ENCODE measurements at regions not wholly inside any gene's neighbourhood (a gene's known extent, or its start where the extent isn't known, plus 50 kb on each side); places are given as distances from the start of the nearest gene placed in this dataset.

DNA sequence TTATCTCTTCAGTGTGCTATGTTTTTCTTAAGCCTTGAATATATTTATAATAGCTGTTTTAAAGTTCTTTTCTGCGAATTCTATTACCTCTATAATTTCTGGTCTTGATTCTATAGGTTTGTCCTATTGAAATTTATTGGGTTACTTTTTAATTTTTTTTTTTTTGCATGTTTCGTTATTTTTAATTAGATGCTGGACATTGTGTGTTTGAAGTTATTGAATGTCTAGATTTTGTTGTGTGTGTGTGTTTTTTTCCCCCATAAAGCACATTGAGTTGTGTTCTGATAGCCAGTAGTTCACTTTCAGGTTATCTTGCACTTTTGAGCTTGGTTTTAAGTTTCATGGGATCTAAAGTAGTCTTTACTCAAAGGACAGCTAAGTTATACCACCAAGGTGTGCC lies 394.9 kb downstream of the RPS24 start:
- no peak overlapping the region for H3K27ac Mint-ChIP-seq
- peaks cover 6% of the 10 kb centered on the region for H3K27me3 Mint-ChIP-seq

DNA sequence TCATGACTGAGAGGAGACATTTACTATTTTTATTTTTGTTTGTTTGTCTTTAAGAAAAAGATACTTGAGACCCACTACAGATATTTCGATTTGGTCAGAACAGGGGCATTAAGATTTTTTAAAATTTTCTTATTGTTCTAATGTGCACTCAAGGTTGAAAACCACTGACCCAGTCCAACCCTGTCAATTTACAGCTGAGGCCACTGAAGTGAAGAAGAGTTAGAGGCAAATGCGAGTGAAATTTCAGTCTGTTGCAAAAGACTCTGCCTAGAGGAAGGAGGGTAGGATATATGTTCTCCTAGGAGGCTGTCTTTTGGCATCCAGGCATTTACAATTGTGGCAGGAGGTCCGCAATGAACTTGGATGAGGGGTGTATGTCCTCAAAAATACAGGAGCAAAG lies 396.3 kb downstream of the RPS24 start:
- H3K9me3 Mint-ChIP-seq: peaks cover 27% of the 10 kb centered on the region
- H3K27me3 Mint-ChIP-seq: peaks cover 6% of the 10 kb centered on the region
- H3K4me1 Mint-ChIP-seq: no peaks in the 10 kb centered on the region
- no peak overlapping the region for H3K4me3 Mint-ChIP-seq
- H3K36me3 Mint-ChIP-seq: peaks cover 2% of the 10 kb centered on the region
- H3K27ac Mint-ChIP-seq: no peak overlapping the region

More for the DNA sequence above, 394.9 kb downstream of the RPS24 start:
- no peak overlapping the region for H3K4me3 Mint-ChIP-seq
- H3K9me3 Mint-ChIP-seq: peaks cover 27% of the 10 kb centered on the region
- peaks cover 2% of the 10 kb centered on the region for H3K36me3 Mint-ChIP-seq
- H3K4me1 Mint-ChIP-seq: no peaks in the 10 kb centered on the region

DNA sequence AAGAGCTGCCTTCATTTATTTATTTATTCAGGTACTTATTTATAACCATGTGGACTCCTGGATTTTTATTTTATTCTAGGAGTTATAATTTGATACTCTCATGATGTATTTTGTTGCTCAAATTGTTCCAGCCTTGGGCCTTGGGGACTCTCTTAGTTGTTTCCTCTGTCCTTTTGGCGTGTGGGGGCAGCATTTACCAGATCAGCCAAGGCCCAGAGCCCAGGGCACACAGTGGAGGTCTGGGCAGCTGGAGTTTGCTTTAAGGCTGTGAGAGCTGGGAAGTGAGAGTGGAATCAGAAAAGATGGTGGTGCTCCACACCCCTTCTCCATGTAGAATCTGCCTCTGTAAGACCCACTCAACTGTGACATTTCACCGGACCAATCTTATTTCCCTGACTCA lies 398.9 kb downstream of the RPS24 start:
- Mint-ChIP-seq H3K27ac (no peak overlapping the region), H3K4me1 (no peaks in the 10 kb centered on the region), H3K27me3 (peaks cover 6% of the 10 kb centered on the region), H3K9me3 (peaks cover 11% of the 10 kb centered on the region), H3K4me3 (no peak overlapping the region), H3K36me3 (no peaks in the 10 kb centered on the region)

DNA sequence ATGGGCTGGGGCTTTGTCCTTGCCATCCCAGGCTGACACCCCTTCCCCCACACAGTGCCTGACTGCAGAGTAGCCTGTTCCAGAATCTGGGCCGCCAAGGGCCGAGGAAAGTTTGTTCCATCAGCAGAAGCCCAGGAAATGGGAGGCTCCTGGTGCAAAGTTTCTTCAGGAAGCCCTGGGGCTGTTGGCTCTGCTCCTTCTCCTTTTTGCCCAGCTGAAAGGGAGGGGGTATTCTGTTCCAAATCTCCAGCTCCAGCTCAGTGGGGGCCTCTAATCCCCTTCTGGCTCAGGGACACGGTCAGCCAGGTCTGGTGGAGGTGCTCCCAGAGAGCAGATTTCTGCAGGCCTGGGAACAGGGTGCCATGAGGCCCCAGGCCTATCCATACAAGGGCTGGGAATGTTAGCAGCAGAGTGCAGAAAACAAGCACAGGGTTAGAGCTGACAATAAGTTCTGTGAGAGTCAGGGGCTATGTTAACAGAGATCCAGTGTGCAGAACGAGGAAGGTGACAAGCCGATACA lies 399.5 kb downstream of the RPS24 start:
- H3K36me3 Mint-ChIP-seq: no peaks in the 10 kb centered on the region
- H3K27me3 Mint-ChIP-seq: peaks cover 6% of the 10 kb centered on the region
- H3K9me3 Mint-ChIP-seq: peaks cover 11% of the 10 kb centered on the region
- no peak overlapping the region for H3K27ac Mint-ChIP-seq
- H3K4me1 Mint-ChIP-seq: no peaks in the 10 kb centered on the region
- H3K4me3 Mint-ChIP-seq: no peak overlapping the region

DNA sequence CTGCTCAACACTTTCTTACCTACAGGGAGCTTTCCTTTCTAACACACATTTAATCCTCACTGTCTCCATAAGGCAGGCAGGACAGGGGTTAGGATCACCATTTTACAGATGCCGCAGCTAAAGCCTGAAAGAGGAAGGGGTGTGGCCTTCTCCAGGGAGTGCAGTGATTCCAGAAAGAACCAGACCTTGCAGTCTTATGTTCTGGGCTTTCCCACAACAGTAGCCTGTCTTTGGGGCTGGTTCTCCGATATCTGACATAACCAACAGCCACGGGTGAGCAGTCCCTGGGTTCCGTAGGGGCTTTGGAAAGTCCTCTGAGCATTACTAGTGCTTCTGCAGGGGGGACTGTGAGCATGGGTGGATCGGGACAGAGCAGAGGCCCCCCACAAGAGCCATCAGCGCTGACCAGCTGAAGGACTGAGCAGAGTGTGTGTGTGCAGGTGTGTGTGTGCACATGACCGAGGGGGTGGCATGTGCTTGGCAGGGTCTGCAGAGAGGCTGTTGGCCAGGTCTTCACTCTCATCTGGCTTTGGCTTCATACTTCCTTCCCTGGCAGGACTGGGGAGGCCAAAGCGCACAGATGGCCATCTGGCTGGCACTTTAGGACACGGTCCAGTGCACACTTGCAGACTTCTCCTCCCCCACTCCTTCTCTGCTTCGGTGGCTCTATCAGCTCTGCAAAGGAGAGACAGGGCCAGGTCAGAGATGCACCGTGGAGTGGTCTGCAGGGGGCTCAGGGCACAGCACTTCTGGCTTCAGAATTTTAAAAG lies 400.3 kb downstream of the RPS24 start:
- no peak overlapping the region for H3K4me3 Mint-ChIP-seq
- no peaks in the 10 kb centered on the region for H3K36me3 Mint-ChIP-seq
- H3K27ac Mint-ChIP-seq: no peak overlapping the region
- H3K9me3 Mint-ChIP-seq: peaks cover 9% of the 10 kb centered on the region
- no peaks in the 10 kb centered on the region for H3K4me1 Mint-ChIP-seq
- peaks cover 6% of the 10 kb centered on the region for H3K27me3 Mint-ChIP-seq

DNA sequence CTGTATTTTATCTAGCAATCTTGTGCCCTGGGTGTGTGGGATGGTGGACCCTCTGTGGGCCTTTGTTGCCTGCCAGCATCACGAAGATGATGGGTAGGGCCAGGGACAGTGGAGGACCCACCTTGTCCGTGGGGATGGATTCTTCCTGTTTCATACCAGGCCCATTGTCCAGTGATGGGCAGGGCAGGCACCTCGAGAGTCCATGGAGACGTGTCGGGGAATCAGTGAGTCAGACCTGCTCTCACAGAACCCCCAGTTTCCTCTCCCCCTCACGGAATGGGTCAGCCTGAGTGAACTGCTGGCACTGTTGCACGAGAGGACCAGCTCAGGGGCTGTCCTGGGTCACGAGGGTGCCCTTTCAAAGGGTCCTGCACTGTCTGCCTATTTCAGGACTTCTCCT lies 401.2 kb downstream of the RPS24 start:
- Mint-ChIP-seq H3K27me3 (no peaks in the 10 kb centered on the region), H3K9me3 (peaks cover under 1% of the 10 kb centered on the region), H3K36me3 (no peaks in the 10 kb centered on the region), H3K4me3 (no peak overlapping the region), H3K4me1 (no peaks in the 10 kb centered on the region), H3K27ac (no peak overlapping the region)

DNA sequence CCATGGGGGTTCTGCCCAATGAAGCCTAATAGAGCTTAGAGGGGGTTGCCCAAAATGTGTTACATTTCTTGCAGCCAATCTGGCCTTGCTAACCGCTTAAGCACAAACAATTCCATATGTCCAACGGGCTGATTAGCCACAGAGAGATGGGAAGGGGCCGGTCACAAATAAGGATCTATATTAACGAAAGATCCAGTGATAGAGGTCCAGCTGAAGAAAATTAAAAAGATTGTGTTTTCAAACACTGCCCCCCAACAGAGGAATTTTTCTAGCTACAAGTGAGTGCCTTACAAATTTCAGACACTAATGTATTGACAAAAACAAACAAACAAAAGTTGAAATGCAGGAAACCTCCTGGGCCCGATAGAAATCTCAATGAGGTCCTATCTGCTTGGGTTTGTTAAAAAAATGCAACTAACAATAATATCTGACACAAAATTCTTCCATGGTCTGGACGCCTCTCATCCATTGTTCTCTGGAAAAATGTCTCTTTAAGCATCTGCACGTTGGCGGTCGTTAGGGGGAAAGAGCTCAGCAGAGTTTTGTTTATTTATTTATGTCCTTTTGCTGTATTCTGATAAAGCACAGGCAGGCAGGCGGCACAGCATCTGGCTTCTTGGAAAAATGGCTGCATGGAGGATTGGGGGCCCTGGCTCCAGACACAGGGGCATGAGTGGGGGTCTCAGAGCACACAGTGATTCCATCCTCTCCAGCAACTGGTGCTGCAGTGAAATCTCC lies 402.0 kb downstream of the RPS24 start:
- no peaks in the 10 kb centered on the region for H3K9me3 Mint-ChIP-seq
- no peak overlapping the region for H3K4me3 Mint-ChIP-seq
- no peaks in the 10 kb centered on the region for H3K27me3 Mint-ChIP-seq
- no peaks in the 10 kb centered on the region for H3K4me1 Mint-ChIP-seq
- H3K27ac Mint-ChIP-seq: no peak overlapping the region
- H3K36me3 Mint-ChIP-seq: no peaks in the 10 kb centered on the region

DNA sequence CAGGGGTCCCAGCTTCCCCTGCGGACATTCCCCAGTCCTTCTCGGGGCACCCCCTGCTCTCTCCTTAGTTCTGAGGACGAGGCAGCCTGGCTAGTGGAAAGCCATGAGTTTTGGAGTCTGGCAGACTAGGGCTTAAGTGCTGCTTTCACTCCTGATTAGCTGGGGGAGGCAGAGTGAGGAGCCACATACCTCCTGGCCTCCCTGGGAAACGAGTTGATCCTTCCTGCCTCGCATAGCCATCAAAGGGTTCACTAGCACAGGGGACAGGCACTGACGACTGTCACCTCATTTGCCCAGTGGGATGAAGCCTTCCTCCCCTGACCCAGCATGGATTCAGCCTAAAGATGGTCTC lies 402.5 kb downstream of the RPS24 start:
- H3K27ac Mint-ChIP-seq: no peak overlapping the region
- H3K27me3 Mint-ChIP-seq: no peaks in the 10 kb centered on the region
- no peaks in the 10 kb centered on the region for H3K36me3 Mint-ChIP-seq
- H3K4me3 Mint-ChIP-seq: no peak overlapping the region
- no peaks in the 10 kb centered on the region for H3K4me1 Mint-ChIP-seq
- no peaks in the 10 kb centered on the region for H3K9me3 Mint-ChIP-seq

DNA sequence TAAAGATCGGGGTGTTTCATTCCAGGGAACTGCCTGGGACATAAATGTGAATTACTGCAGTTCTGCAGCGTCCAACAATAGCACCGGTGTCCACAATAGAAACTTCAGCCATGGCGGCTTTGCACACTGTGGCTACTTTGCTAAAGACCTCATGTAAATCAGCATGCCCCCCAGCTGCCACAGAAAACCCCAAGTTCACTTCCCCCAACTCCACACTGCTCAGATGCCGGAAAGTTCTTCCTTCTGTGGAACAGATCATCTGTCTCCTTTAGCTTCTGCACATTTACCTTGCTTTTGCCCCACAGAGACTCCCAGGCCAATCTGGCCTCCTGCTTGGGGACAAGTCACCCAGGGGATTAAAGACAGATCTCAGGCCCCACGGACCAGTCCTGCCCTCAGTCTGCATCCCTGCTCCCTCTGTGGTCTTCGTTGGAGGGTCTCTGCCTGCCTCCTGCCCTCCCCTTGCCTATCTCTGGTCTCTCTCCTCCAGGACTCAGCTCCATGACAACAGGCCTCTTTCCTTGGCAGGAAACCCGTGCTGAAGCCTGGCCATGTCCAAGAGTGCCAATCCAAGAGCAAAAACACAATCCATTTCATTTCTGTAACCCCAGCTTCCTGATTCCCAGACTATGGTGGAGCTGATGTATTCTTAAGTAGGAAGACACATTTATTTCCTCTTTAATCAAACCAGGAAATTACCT lies 403.2 kb downstream of the RPS24 start:
- Mint-ChIP-seq H3K36me3 (no peaks in the 10 kb centered on the region), H3K4me1 (no peaks in the 10 kb centered on the region), H3K4me3 (no peak overlapping the region), H3K9me3 (no peaks in the 10 kb centered on the region), H3K27me3 (no peaks in the 10 kb centered on the region), H3K27ac (no peak overlapping the region)

DNA sequence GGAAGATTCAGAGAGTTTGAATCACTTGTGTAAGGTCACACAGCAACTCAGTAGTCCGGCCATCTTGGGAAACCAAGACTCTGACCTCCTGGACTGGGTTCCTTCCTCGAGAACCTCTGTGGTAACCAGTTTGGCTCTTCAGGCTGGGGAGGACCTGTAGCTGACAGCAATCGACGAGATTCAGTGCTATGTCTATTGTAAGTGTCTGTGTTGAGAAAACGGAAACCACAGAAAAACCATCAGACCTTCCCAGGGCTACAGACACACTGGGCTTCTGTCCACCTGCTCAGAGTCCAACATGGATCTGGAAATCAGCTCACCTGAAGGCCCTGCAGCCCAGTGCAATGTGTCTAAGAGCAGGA lies 403.7 kb downstream of the RPS24 start:
- Mint-ChIP-seq H3K27ac (no peak overlapping the region), H3K4me3 (no peak overlapping the region), H3K4me1 (no peaks in the 10 kb centered on the region), H3K27me3 (no peaks in the 10 kb centered on the region), H3K36me3 (no peaks in the 10 kb centered on the region), H3K9me3 (no peaks in the 10 kb centered on the region)

DNA sequence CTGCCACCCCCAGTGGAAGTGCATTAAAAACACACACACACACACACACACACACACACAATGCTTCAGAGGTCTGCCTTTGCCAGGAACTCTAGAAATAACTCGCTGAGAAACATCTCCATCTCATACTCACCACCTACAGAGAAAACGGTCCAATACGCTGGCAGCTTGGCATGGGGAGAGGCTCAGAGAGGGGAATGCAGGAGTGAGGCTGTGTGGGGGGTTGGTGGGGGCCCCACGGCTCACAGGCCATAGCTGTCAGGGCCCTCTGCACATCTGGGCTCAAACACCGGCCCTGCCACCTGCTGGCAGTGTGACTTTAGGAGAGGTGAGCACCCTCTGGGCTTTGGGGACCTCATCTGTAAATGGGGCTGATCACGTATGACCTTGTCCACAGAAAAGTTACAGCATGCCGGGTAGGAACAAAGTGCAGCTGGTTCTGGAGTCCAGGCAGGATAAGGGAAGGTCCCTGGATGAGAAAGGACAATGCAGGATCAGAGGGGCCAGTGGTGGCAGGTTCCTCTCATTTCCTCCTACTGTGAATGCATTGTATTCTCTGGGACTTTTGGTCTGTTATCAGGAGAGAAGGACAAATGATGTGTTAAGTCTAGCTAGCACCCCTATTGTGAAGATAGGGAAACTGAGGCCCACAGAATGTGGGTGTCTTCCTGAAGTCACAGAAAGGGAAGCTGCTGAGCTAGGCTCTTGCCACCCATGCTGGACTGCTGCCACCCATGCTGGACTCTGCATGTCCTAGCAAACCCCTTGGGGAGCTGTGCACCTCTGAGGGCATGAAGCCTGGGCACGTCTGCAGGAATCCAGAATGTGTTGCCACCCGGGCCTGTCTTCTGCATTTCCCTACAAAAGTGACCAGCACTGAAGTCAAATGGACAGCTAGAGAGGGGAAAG lies 404.6 kb downstream of the RPS24 start:
- no peaks in the 10 kb centered on the region for H3K4me1 Mint-ChIP-seq
- H3K27ac Mint-ChIP-seq: no peak overlapping the region
- no peaks in the 10 kb centered on the region for H3K27me3 Mint-ChIP-seq
- H3K36me3 Mint-ChIP-seq: no peaks in the 10 kb centered on the region
- H3K4me3 Mint-ChIP-seq: no peak overlapping the region
- H3K9me3 Mint-ChIP-seq: no peaks in the 10 kb centered on the region

DNA sequence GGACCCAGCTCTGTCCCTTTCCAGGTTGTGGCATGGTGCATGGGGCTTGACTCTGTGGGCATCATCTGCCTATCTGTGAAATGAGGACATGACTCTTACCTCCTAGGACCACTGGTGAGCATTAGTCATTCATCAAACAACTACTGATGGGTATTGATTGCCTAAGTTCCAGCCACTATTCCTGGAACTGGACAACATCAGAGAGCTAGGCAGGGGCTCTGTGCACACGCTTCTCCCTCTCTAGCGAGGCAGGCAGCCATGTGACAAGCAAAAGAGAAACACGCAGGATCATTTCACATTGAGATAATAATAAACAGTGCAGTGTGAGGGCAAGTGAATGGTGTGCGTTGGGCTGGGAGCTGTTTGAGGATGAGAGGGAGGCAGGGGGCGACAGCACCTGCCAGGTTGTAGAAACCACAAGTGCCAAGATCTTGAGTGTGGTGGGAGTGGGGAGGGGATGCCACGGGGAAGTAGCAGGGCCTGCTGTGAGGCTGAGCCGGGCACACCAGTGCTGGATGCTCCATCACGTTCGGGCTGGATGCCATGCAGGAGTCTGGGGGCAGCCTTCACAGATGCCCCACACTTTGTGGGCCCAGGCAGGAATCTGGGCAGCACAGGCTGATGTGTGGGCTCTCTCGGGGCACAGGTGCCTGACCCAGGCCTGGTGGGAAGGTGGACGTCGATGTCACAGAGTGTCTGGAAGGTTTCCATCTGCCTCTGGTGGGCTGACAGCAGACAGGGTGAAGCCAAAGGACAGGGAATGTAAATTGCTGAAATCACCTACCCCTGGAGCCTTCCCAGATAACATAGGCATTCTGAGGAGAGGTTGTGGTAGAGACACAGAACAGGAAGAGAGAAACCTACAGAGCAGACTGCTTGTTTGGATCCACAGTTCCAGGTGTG lies 405.5 kb downstream of the RPS24 start:
- Mint-ChIP-seq H3K27ac (no peak overlapping the region), H3K27me3 (no peaks in the 10 kb centered on the region), H3K4me1 (no peaks in the 10 kb centered on the region), H3K36me3 (no peaks in the 10 kb centered on the region), H3K9me3 (no peaks in the 10 kb centered on the region), H3K4me3 (no peak overlapping the region)

DNA sequence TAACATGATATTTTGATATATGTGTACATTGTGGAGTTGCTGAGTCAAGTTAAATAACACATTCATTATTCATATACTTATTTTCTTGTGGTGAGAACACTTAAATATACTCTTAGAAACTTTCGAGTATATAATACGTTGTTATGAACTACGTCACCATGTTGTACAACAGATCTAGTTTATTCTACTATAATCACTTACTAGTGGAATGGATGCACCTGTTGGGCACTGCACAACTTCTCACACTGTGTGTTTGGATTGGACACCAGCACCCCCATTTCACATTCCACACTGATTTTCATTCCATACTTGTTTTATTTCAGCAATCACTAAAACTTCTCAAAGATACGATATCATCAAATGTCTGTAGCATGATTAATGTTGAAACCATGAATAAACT lies 407.3 kb downstream of the RPS24 start:
- H3K4me3 Mint-ChIP-seq: no peak overlapping the region
- no peaks in the 10 kb centered on the region for H3K36me3 Mint-ChIP-seq
- H3K9me3 Mint-ChIP-seq: no peaks in the 10 kb centered on the region
- no peaks in the 10 kb centered on the region for H3K4me1 Mint-ChIP-seq
- no peak overlapping the region for H3K27ac Mint-ChIP-seq
- H3K27me3 Mint-ChIP-seq: no peaks in the 10 kb centered on the region

DNA sequence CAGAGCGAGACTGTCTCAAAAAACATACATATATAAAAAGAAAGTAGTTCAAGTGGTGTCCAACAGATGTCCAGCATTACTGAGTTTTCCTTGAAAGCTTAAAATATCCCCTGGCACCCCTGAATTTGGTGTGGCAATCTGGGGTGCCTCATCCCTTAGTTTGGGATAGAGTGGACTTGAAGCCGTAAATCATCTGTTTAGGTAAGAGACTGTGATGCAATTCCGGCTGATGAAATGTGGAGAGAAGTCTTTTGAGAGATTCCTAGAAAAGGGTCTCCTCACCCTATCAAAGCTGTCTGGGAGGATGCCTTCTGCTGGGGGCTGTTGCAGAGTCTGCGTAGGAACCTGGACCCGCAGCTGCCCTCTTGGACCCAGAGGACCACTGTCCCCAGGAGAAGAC lies 408.0 kb downstream of the RPS24 start:
- Mint-ChIP-seq H3K36me3 (no peaks in the 10 kb centered on the region), H3K27me3 (no peaks in the 10 kb centered on the region), H3K4me3 (no peak overlapping the region), H3K9me3 (no peaks in the 10 kb centered on the region), H3K27ac (no peak overlapping the region), H3K4me1 (no peaks in the 10 kb centered on the region)

All from activated naive CD4-positive, alpha-beta T cell treated with anti-CD3 and anti-CD28 coated beads, Interleukin-2, amount 50 U/mL, for 24 hours (primary cell).